ENCODE measurements at regions not wholly inside any gene's neighbourhood (a gene's known extent, or its start where the extent isn't known, plus 50 kb on each side); places are given as distances from the start of the nearest gene placed in this dataset.

GRCh38 chr14:103275000-103275399, 59.0 kb upstream of the EIF5 start:
- no peaks in the 10 kb centered on the region for H3K27me3 ChIP-seq
- H3K4me1 ChIP-seq, result peaks cover 0 to 10% (median 0%) of the 10 kb centered on the region in 4 donors
- TF ChIP-seq POLR2A (IDR thresholded peaks at IDR 0.05), result no peak
- TF ChIP-seq, protein P1, sequence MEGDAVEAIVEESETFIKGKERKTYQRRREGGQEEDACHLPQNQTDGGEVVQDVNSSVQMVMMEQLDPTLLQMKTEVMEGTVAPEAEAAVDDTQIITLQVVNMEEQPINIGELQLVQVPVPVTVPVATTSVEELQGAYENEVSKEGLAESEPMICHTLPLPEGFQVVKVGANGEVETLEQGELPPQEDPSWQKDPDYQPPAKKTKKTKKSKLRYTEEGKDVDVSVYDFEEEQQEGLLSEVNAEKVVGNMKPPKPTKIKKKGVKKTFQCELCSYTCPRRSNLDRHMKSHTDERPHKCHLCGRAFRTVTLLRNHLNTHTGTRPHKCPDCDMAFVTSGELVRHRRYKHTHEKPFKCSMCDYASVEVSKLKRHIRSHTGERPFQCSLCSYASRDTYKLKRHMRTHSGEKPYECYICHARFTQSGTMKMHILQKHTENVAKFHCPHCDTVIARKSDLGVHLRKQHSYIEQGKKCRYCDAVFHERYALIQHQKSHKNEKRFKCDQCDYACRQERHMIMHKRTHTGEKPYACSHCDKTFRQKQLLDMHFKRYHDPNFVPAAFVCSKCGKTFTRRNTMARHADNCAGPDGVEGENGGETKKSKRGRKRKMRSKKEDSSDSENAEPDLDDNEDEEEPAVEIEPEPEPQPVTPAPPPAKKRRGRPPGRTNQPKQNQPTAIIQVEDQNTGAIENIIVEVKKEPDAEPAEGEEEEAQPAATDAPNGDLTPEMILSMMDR (IDR thresholded peaks at IDR 0.05), result no peak
- intact Hi-C loops (cut with DNase I), result no loop called here
- H3K36me3 ChIP-seq, result no peaks in the 10 kb centered on the region
- DNase-seq, result no peak
- H3K9me3 ChIP-seq, result no peaks in the 10 kb centered on the region
- no peak overlapping the region for H3K4me3 ChIP-seq
- ATAC-seq, result no peak
- H3K27ac ChIP-seq, result no peak overlapping the region

DNA sequence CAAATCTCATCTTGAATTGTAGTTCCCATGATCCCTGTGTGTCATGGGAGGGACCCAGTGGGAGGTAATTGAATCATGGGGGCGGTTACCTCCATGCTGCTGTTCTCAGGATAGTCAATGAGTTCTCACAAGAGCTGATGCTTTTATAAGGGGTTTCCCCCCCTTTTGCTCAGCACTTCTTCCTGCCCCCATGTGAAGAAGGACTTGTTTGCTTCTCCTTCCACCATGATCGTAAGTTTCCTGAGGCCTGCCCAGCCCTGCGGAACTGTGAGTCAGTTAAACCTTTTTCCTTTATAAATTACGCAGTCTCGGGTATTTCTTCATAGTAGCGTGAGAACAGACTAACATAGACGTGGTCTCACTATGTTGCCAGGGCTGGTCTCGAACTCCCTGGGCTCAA, 56.1 kb upstream of the EIF5 start:
- H3K27me3 ChIP-seq, result no peaks in the 10 kb centered on the region
- H3K4me3 ChIP-seq, result no peak overlapping the region
- peak in 1 of 3 donors; percentile 15 for DNase-seq
- no peaks in the 10 kb centered on the region for H3K9me3 ChIP-seq
- ATAC-seq, result no peak
- WGBS (ENCODE audit: insufficient coverage, low coverage, low lambda C conversion rate, missing lambda C conversion rate), result 96% methylated on average over 5 of the region's 8 CpGs
- no peaks in the 10 kb centered on the region for H3K36me3 ChIP-seq
- no peak for TF ChIP-seq POLR2A (IDR thresholded peaks at IDR 0.05)
- TF ChIP-seq, protein P1 (IDR thresholded peaks at IDR 0.05), result no peak
- H3K27ac ChIP-seq, result no peak overlapping the region
- H3K4me1 ChIP-seq, result peaks cover 0 to 10% (median 0%) of the 10 kb centered on the region in 4 donors
- intact Hi-C loops (cut with DNase I), result no loop called here

DNA sequence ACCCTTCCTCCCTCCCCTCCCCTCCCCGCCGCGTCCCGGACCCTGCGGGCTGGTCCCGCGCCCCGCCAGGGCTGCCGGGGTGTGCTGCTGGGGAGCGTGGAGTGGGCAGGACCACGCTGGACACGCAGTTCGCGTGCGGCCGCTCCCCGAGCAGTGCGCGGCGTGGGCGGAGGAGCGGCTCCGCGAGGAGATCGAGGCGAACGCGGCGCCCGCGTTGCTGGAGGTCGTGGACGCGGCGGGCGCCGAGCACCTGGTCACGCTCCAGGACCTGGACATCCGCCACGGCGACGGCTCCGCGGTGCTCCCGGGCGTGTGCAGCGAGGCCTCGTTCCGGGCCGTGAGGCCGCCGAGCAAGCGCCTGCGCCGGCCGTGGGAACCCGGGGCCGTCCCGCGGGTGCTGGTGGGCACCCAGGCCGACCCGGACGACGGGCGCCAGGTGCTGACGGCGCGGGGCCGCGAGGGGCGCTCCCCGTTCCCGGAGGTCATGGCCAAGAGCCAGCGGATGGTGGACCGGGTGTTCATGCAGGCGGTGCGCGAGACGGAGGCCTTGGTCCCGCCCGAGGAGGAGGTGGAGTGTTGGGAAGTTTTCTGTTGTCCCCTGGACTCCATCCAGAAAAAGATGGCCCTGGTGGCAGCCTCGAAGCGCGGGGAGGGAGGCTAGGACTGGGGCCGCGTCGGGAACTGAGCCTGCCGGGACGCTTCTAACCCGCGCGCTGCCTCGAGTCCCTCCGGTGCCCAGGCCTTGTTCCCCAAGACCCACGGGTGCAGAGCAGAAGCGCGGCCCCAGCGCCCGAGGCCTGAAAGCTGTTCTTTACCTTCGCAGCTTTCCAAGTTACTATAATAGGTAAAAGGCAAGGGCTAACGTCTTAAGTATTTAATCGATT, 54.7 kb upstream of the EIF5 start:
- Histone ChIP-seq H3K36me3 (no peaks in the 10 kb centered on the region), H3K27me3 (no peaks in the 10 kb centered on the region), H3K9me3 (no peaks in the 10 kb centered on the region), H3K4me3 (peak overlapping the region; percentile 37 to 61 (median 44)), H3K27ac (peak overlapping the region; percentile 34 to 64 (median 38)), H3K4me1 (peaks cover 0 to 4% (median 0%) of the 10 kb centered on the region in 4 donors)
- intact Hi-C loops (cut with DNase I), result loop anchor here in 1 of 2 donors (10.0 kb wide), 2 partner anchors 75 to 175 kb away; no protein-coding TSS in a partner anchor
- WGBS (ENCODE audit: insufficient coverage, low coverage, low lambda C conversion rate, missing lambda C conversion rate), result 29% methylated on average over 26 of the region's 102 CpGs
- ATAC-seq (peak; percentile 32 to 74 (median 67)), DNase-seq (peak; percentile 53 to 71 (median 59))
- no peak for TF ChIP-seq POLR2A (IDR thresholded peaks at IDR 0.05)
- TF ChIP-seq, protein P1 (IDR thresholded peaks at IDR 0.05), result no peak

- DNase-seq, result no peak
- no peaks in the 10 kb centered on the region for H3K36me3 ChIP-seq
- ATAC-seq, result no peak
- H3K4me1 ChIP-seq, result peaks cover 0 to 10% (median 2%) of the 10 kb centered on the region in 4 donors
- intact Hi-C loops (cut with DNase I), result loop anchor here in 1 of 2 donors (10.0 kb wide), 2 partner anchors 76 to 176 kb away; no protein-coding TSS in a partner anchor
- peak overlapping the region in 1 of 3 donors; percentile 64 for H3K27ac ChIP-seq
- TF ChIP-seq, protein P1 (IDR thresholded peaks at IDR 0.05), result no peak
- TF ChIP-seq POLR2A (IDR thresholded peaks at IDR 0.05), result no peak
- no peaks in the 10 kb centered on the region for H3K27me3 ChIP-seq
- H3K9me3 ChIP-seq, result no peaks in the 10 kb centered on the region
- H3K4me3 ChIP-seq, result no peak overlapping the region
- WGBS (ENCODE audit: insufficient coverage, low coverage, low lambda C conversion rate, missing lambda C conversion rate), result 67% methylated on average over 15 of the region's 15 CpGs
These were observed 53.6 kb upstream of the EIF5 start for GRCh38 chr14:103280278-103280928.

Data from right lobe of liver (tissue), 6 donors.